ENCODE measurements at regions not wholly inside any gene's neighbourhood (a gene's known extent, or its start where the extent isn't known, plus 50 kb on each side); places are given as distances from the start of the nearest gene placed in this dataset.

- in situ Hi-C loops (cut with MboI) (no loop called here), intact Hi-C loops (cut with micrococcal nuclease; ENCODE audit: unreplicated experiment) (no loop called here)
- TF ChIP-seq CHD1 (IDR thresholded peaks at IDR 0.05; ENCODE audit: low read depth, low read length) = no peak
- TF ChIP-seq KLF5 (IDR thresholded peaks at IDR 0.05; ENCODE audit: partially characterized antibody) = no peak
- TF ChIP-seq BHLHE40 (IDR thresholded peaks at IDR 0.05; ENCODE audit: borderline replicate concordance in 1 of 2, low read depth in 2 of 2, low read length in 1 of 2) = no peak
- TF ChIP-seq PKNOX1 (IDR thresholded peaks at IDR 0.05) = no peak
- no peak for TF ChIP-seq POLR2A (IDR thresholded peaks at IDR 0.05; ENCODE audit: low read depth, low read length)
- TF ChIP-seq ZBTB40 (IDR thresholded peaks at IDR 0.05; ENCODE audit: borderline replicate concordance) = no peak
- no peak for TF ChIP-seq SMAD1 (IDR thresholded peaks at IDR 0.05; ENCODE audit: low read depth, partially characterized antibody)
- no peak for TF ChIP-seq NKRF (conservative IDR thresholded peaks at IDR 0.05)
- H3K27me3 ChIP-seq (replicated peaks in 1 of 2; ENCODE audit: control insufficient read depth in 2 of 2, insufficient read depth in 2 of 2, low read length in 1 of 2) = no peaks in the 10 kb centered on the region
- H3K4me2 ChIP-seq (ENCODE audit: control insufficient read depth, insufficient read depth) = no peak overlapping the region
- no peaks in the 10 kb centered on the region for H4K20me1 ChIP-seq (ENCODE audit: control insufficient read depth, insufficient read depth)
- ChIA-PET POLR2A (no interaction called here), SMC1A (ENCODE audit: uncharacterized antibody, unreplicated experiment) (no interaction called here), RAD21 (ENCODE audit: unreplicated experiment) (no interaction called here), CTCF (no interaction called here)
- no peaks in the 10 kb centered on the region for H3K79me2 ChIP-seq (ENCODE audit: control insufficient read depth, insufficient read depth, low read length)
- no peak overlapping the region for H3K4me3 ChIP-seq
- H3K9ac ChIP-seq (ENCODE audit: control insufficient read depth, insufficient read depth, low read length) = no peak overlapping the region
- DNase-seq (ENCODE audit: low read depth, low spot score) (no peak), FAIRE-seq (no peak), ATAC-seq (no peak)
- no TSS peak for BruUV-seq (replicated peaks)
- H2AFZ ChIP-seq (ENCODE audit: control insufficient read depth, low read depth, low read length) = no peak overlapping the region
- no peaks in the 10 kb centered on the region for H3K36me3 ChIP-seq (ENCODE audit: control insufficient read depth in 2 of 2, insufficient read depth in 2 of 2, low read length in 1 of 2)
- no peaks in the 10 kb centered on the region for H3K9me3 ChIP-seq (replicated peaks; ENCODE audit: control insufficient read depth, insufficient read depth, low read length)
- whole genome bisulfite sequencing (ENCODE audit: insufficient coverage, insufficient replicate concordance, low lambda C conversion rate, missing lambda C conversion rate) = 35% methylated on average over 31 of the region's 32 CpGs
- no peak overlapping the region for H3K27ac ChIP-seq (ENCODE audit: control insufficient read depth, insufficient read depth)
- no peaks in the 10 kb centered on the region for H3K4me1 ChIP-seq (ENCODE audit: control insufficient read depth, insufficient read depth, low read length)
Observed at GRCh38 chr7:54697659-54698186, 61.3 kb downstream of the SEC61G start.

All from GM12878 (cell line).